ENCODE measurements at regions not wholly inside any gene's neighbourhood (a gene's known extent, or its start where the extent isn't known, plus 50 kb on each side); places are given as distances from the start of the nearest gene placed in this dataset.
"Not testable (repeated sequence)": the region's sequence is repeated elsewhere in the genome, so short reads cannot be mapped to it uniquely, and the experiment has no call there.

GRCh38 chr9:13800776-13801175, 513.2 kb downstream of the NFIB start:
- Histone ChIP-seq H3K9me3 (ENCODE audit: low read length) (no peaks in the 10 kb centered on the region), H4K20me1 (ENCODE audit: insufficient read depth, low read length) (no peaks in the 10 kb centered on the region), H2AFZ (ENCODE audit: low read length) (no peak overlapping the region), H3K27me3 (ENCODE audit: control insufficient read depth in 1 of 2, insufficient read depth in 2 of 2, low read length in 2 of 2) (no peaks in the 10 kb centered on the region), H3K79me2 (ENCODE audit: insufficient read depth, low read length) (no peaks in the 10 kb centered on the region), H3K4me3 (replicated peaks in 1 of 3; ENCODE audit: insufficient read depth in 1 of 3, low read depth in 2 of 3, low read length in 3 of 3) (no peak overlapping the region), H3K27ac (ENCODE audit: extremely low read length, insufficient read depth, low read length) (no peak overlapping the region), H3K9ac (ENCODE audit: insufficient read depth, low read depth, low read length) (no peak overlapping the region), H3K4me2 (ENCODE audit: low read depth, low read length) (no peak overlapping the region), H3K36me3 (replicated peaks in 1 of 2; ENCODE audit: control insufficient read depth in 1 of 2, insufficient read depth in 2 of 2, low read length in 2 of 2) (no peaks in the 10 kb centered on the region), H3K4me1 (ENCODE audit: insufficient read depth, low read length) (no peaks in the 10 kb centered on the region)
- no peak for DNase-seq (ENCODE audit: low spot score)
- in situ Hi-C loops (cut with HindIII; ENCODE audit: extremely low pct_ligation_motif_present, low pct_unique_long_range_greater_than_20kb): loop anchor here (25.0 kb wide), 1 partner anchor 562 kb away; no protein-coding TSS in a partner anchor
- no peak for ATAC-seq
- intact Hi-C loops (cut with micrococcal nuclease; ENCODE audit: unreplicated experiment): no loop called here
- TF ChIP-seq HNRNPUL1 (IDR thresholded peaks at IDR 0.05; ENCODE audit: low read depth, low read length) (no peak), MEIS2 (CRISPR knock-in tag; IDR thresholded peaks at IDR 0.05) (no peak), THRA (CRISPR knock-in tag; IDR thresholded peaks at IDR 0.05; ENCODE audit: borderline replicate concordance) (no peak), PPARG (CRISPR knock-in tag; conservative IDR thresholded peaks at IDR 0.05) (no peak), THAP8 (CRISPR knock-in tag; IDR thresholded peaks at IDR 0.05; ENCODE audit: borderline replicate concordance) (no peak)
- CTCF ChIA-PET (ENCODE audit: low intra/inter-chr PET ratio, low total read pairs): no interaction called here
- FAIRE-seq: no peak
- 22% methylated on average over 3 of the region's 3 CpGs for WGBS (ENCODE audit: low lambda C conversion rate)
- POLR2A ChIA-PET: no interaction called here
- no TSS peak for BruUV-seq (replicated peaks)

DNA sequence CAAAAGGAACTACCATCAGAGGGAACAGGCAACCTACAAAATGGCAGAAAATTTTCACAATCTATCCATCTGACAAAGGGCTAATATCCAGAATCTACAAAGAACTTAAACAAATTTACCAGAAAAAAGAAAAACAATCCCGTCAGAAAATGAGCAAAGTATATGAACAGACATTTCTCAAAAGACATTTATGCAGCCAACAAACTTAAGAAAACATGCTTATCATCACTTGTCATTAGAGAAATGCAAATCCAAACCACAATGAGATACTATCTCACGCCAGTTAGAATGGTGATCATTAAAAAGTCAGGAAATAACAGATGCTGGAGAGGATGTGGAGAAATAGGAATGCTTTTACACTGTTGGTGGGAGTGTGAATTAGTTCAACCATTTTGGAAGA, 516.2 kb downstream of the NFIB start:
- DNase-seq (ENCODE audit: low spot score); H3K36me3 ChIP-seq (replicated peaks in 1 of 2; ENCODE audit: control insufficient read depth in 1 of 2, insufficient read depth in 2 of 2, low read length in 2 of 2); H3K4me3 ChIP-seq (replicated peaks in 1 of 3; ENCODE audit: insufficient read depth in 1 of 3, low read depth in 2 of 3, low read length in 3 of 3); H3K4me1 ChIP-seq (ENCODE audit: insufficient read depth, low read length); in situ Hi-C loops (cut with HindIII; ENCODE audit: extremely low pct_ligation_motif_present, low pct_unique_long_range_greater_than_20kb); BruUV-seq (replicated peaks); POLR2A ChIA-PET; H3K9me3 ChIP-seq (ENCODE audit: low read length); ATAC-seq; H3K4me2 ChIP-seq (ENCODE audit: low read depth, low read length); H3K27me3 ChIP-seq (ENCODE audit: control insufficient read depth in 1 of 2, insufficient read depth in 2 of 2, low read length in 2 of 2); intact Hi-C loops (cut with micrococcal nuclease; ENCODE audit: unreplicated experiment); H3K79me2 ChIP-seq (ENCODE audit: insufficient read depth, low read length); H3K9ac ChIP-seq (ENCODE audit: insufficient read depth, low read depth, low read length); H2AFZ ChIP-seq (ENCODE audit: low read length); H3K27ac ChIP-seq (ENCODE audit: extremely low read length, insufficient read depth, low read length); H4K20me1 ChIP-seq (ENCODE audit: insufficient read depth, low read length); CTCF ChIA-PET (ENCODE audit: low intra/inter-chr PET ratio, low total read pairs); FAIRE-seq: not testable (repeated sequence)
- 19% methylated on average over 2 of the region's 2 CpGs for WGBS (ENCODE audit: low lambda C conversion rate)
